Heart right ventricle (tissue), 16 donors: ENCODE measurements at regions not wholly inside any gene's neighbourhood (a gene's known extent, or its start where the extent isn't known, plus 50 kb on each side); places are given as distances from the start of the nearest gene placed in this dataset.
"Not testable (repeated sequence)": the region's sequence is repeated elsewhere in the genome, so short reads cannot be mapped to it uniquely, and the experiment has no call there.

Experiments
- ATAC-seq, 8 donors: fragments of 200-7000 bp; cut with Tn5 transposase; one replicate each; pipeline ENCODE4 v1.9.1; 2020; ENCODE audit warnings: mild to moderate bottlenecking in 8 of 8, moderate library complexity in 8 of 8, moderate number of reproducible peaks in 1 of 8
- DNase-seq, 2 donors: peaks; one replicate each; pipeline ENCODE4 v3.0.0-alpha.2; 2020
- H3K27ac ChIP-seq, 10 donors: fragments of 200-600 bp; sonication (generic) in 2 of 10; one replicate each; pipeline versions ENCODE4 v1.5.0 to v1.8.0; 2020 to 2022; ENCODE audit warnings: mild to moderate bottlenecking in 3 of 10
- H3K27me3 ChIP-seq, 7 donors: fragments of 200-600 bp; one replicate each; pipeline ENCODE4 v1.8.0; 2021 to 2022; ENCODE audit warnings: mild to moderate bottlenecking in 2 of 7
- H3K36me3 ChIP-seq, 9 donors: fragments of 200-600 bp; sonication (generic) in 1 of 9; one replicate each; pipeline versions ENCODE4 v1.5.0 to v1.8.0; 2020 to 2022; ENCODE audit warnings: mild to moderate bottlenecking in 2 of 9
- H3K4me1 ChIP-seq, 9 donors: fragments of 200-600 bp; sonication (generic) in 1 of 9; one replicate each; pipeline versions ENCODE4 v1.5.0 to v1.8.0; 2020 to 2022; ENCODE audit warnings: mild to moderate bottlenecking in 4 of 9
- H3K4me3 ChIP-seq, 10 donors: fragments of 200-600 bp; sonication (generic) in 2 of 10; one replicate each; pipeline versions ENCODE4 v1.5.0 to v1.8.0; 2020 to 2022; ENCODE audit warnings: mild to moderate bottlenecking in 7 of 10, moderate library complexity in 2 of 10
- H3K9me3 ChIP-seq, 11 donors: fragments of 200-600 bp in 10 of 11; sonication (generic) in 2 of 11; one replicate each; pipeline versions ENCODE4 v1.5.0 to v1.8.0; 2013 to 2022; ENCODE audit warnings: mild to moderate bottlenecking in 2 of 11, control low read depth in 1 of 11, moderate library complexity in 1 of 11
- CTCF ChIP-seq, 9 donors: fragments of 200-600 bp; sonication (generic) in 2 of 9; IDR thresholded peaks; one replicate each; pipeline versions ENCODE4 v1.5.0 to v1.8.0; 2021 to 2022; ENCODE audit warnings: antibody characterized with exemption in 9 of 9, mild to moderate bottlenecking in 5 of 9, moderate library complexity in 1 of 9
- WGBS, 2 donors: extraction: QIAGEN DNeasy Blood & Tissue Kit; methylation state at CpG; one replicate each; pipeline ENCODE4 v1.1.7; 2013; ENCODE audit warnings: inconsistent platforms in 1 of 2; 5-methylcytosine and 5-hydroxymethylcytosine counted together
- intact Hi-C, 10 donors: fragments of 100-400 bp; cut with DNase I; formaldehyde crosslinking; loops; one replicate each; pipeline versions ENCODE4 v1.11.1 to v1.14.2; 2022
- donor health status: Arrhythmogenic right ventricular cardiomyopathy.
- donor health status: ischemic (EF 13 %, LVEDD 7.1; RV severe dilation, severe dysfunction).
- donor health status: healthy with polysubstance abuse.
- donor health status: DM: no; HTN: yes; CAD: no.
- donor health status: DM: no; HTN: no; CAD: no.
- donor health status: ischemic (EF 25% LVEDD 6.9; RV normal size, moderate dysfunction).
- donor health status: ischemic (EF 25% LVEDD 5.7; RV mildly dilated, moderate dysfunction).
- donor health status: healthy.
- donor health status: DM: yes; HTN: yes; CAD: no.
- donor health status: Ischemic cardiomyopathy.
- donor health status: ischemic (EF 35%, LVEDD 5.7; RV mildly dilated, moderate dysfunction).
- donor health status: nonischemic (EF 11% LVEDD 7.7; RV severe dilation, severe dysfunction).
- donor health status: DM: yes; HTN: yes; CAD: no.
- donor health status: PGD.
- donor health status: ischemic (EF 29% LVEDD 5.4; RV normal size, mild dysfunction).
- donor health status: nonischemic (EF 23%, LVEDD 6.1; RV moderate dilation, normal function).

GRCh38 chr6:114934079-114934478, 591.3 kb upstream of the HS3ST5 start:
- 92 to 94% methylated on average over 1 of the region's 1 CpG for WGBS, 2 donors
- ATAC-seq: no peak
- H3K4me1 ChIP-seq: no peaks in the 10 kb centered on the region
- no peaks in the 10 kb centered on the region for H3K27me3 ChIP-seq
- H3K27ac ChIP-seq: no peak overlapping the region
- no peaks in the 10 kb centered on the region for H3K36me3 ChIP-seq
- DNase-seq: no peak
- intact Hi-C loops: no loop called here
- TF ChIP-seq CTCF (IDR thresholded peaks at IDR 0.05): no peak
- no peak overlapping the region for H3K4me3 ChIP-seq
- H3K9me3 ChIP-seq: peaks cover 0 to 30% (median 0%) of the 10 kb centered on the region in 11 donors

GRCh38 chr6:114928731-114929130, 585.9 kb upstream of the HS3ST5 start:
- ATAC-seq, H3K36me3 ChIP-seq, DNase-seq, intact Hi-C loops, H3K27me3 ChIP-seq, H3K4me1 ChIP-seq, H3K27ac ChIP-seq, H3K4me3 ChIP-seq: not testable (repeated sequence)
- H3K9me3 ChIP-seq: peaks cover 0 to 60% (median 0%) of the 10 kb centered on the region in 11 donors
- WGBS, 2 donors: 80 to 87% methylated on average over 8 of the region's 8 CpGs

GRCh38 chr6:114906096-114906495, 563.3 kb upstream of the HS3ST5 start:
- Histone ChIP-seq H3K27me3 (no peaks in the 10 kb centered on the region), H3K4me1 (no peaks in the 10 kb centered on the region), H3K4me3 (no peak overlapping the region), H3K9me3 (peaks cover 0 to 8% (median 0%) of the 10 kb centered on the region in 11 donors), H3K36me3 (no peaks in the 10 kb centered on the region), H3K27ac (no peak overlapping the region)
- ATAC-seq (no peak), DNase-seq (no peak)
- 82% methylated on average over 2 of the region's 2 CpGs for WGBS, 2 donors
- TF ChIP-seq CTCF (IDR thresholded peaks at IDR 0.05): no peak
- intact Hi-C loops: no loop called here

GRCh38 chr6:114897536-114897935, 554.7 kb upstream of the HS3ST5 start:
- Histone ChIP-seq H3K36me3 (no peaks in the 10 kb centered on the region), H3K4me3 (no peak overlapping the region), H3K27me3 (no peaks in the 10 kb centered on the region), H3K9me3 (peaks cover 0 to 37% (median 9%) of the 10 kb centered on the region in 11 donors), H3K27ac (no peak overlapping the region), H3K4me1 (no peaks in the 10 kb centered on the region)
- TF ChIP-seq CTCF (IDR thresholded peaks at IDR 0.05): no peak
- DNase-seq (no peak), ATAC-seq (no peak)
- intact Hi-C loops: no loop called here

- H3K4me3 ChIP-seq: no peak overlapping the region
- no peaks in the 10 kb centered on the region for H3K4me1 ChIP-seq
- H3K27me3 ChIP-seq: no peaks in the 10 kb centered on the region
- intact Hi-C loops: no loop called here
- H3K27ac ChIP-seq: no peak overlapping the region
- no peak for TF ChIP-seq CTCF (IDR thresholded peaks at IDR 0.05)
- no peaks in the 10 kb centered on the region for H3K36me3 ChIP-seq
- no peak for DNase-seq
- peaks cover 0 to 3% (median 0%) of the 10 kb centered on the region in 11 donors for H3K9me3 ChIP-seq
- ATAC-seq: no peak
These were observed 549.4 kb upstream of the HS3ST5 start for GRCh38 chr6:114892211-114892610.
